Bronchial epithelial cell (primary cell): ENCODE measurements at regions not wholly inside any gene's neighbourhood (a gene's known extent, or its start where the extent isn't known, plus 50 kb on each side); places are given as distances from the start of the nearest gene placed in this dataset.

Experiments used
- DNase-seq: peaks from one replicate; pipeline ENCODE4 v3.0.0-alpha.2; 2010; ENCODE audit warnings: low read depth
- FAIRE-seq: peaks from 2 replicates; lab custom pipeline; 2011; peaks lifted over from hg19 to GRCh38; lab: Jason Lieb, UNC
- H3K27me3 ChIP-seq: 2 replicates; pipeline ENCODE4 v1.5.1; 2011; ENCODE audit warnings: low read length; ENCODE audit not compliant: control insufficient read depth, insufficient read depth
- H3K36me3 ChIP-seq: 2 replicates; pipeline ENCODE4 v1.5.1; 2011; ENCODE audit warnings: low read length; ENCODE audit not compliant: control insufficient read depth, insufficient read depth
- H3K4me3 ChIP-seq: 2 replicates; pipeline ENCODE4 v1.5.1; 2011; ENCODE audit warnings: mild to moderate bottlenecking, low read depth, low read length, control low read depth
- CTCF ChIP-seq: IDR thresholded peaks from 2 replicates; pipeline ENCODE4 v1.5.1; 2011; ENCODE audit warnings: mild to moderate bottlenecking, moderate library complexity, low read length, control low read depth, inconsistent platforms; ENCODE audit not compliant: insufficient read depth, severe bottlenecking

GRCh38 chr12:33323823-33324222, 115.8 kb downstream of the SYT10 start:
- no peak for TF ChIP-seq CTCF
- Histone ChIP-seq H3K27me3 (no peaks in the 10 kb centered on the region), H3K4me3 (no peak overlapping the region), H3K36me3 (no peaks in the 10 kb centered on the region)
- DNase-seq = no peak
- no peak for FAIRE-seq

GRCh38 chr12:33322519-33322918, 117.1 kb downstream of the SYT10 start:
- no peak for FAIRE-seq
- DNase-seq = no peak
- no peaks in the 10 kb centered on the region for H3K27me3 ChIP-seq
- no peaks in the 10 kb centered on the region for H3K36me3 ChIP-seq
- no peak overlapping the region for H3K4me3 ChIP-seq
- TF ChIP-seq CTCF = no peak

GRCh38 chr12:33317746-33318145, 121.9 kb downstream of the SYT10 start:
- DNase-seq (no peak), FAIRE-seq (no peak)
- no peaks in the 10 kb centered on the region for H3K36me3 ChIP-seq
- no peak overlapping the region for H3K4me3 ChIP-seq
- no peaks in the 10 kb centered on the region for H3K27me3 ChIP-seq
- TF ChIP-seq CTCF = no peak

- no peak for TF ChIP-seq CTCF
- no peak for FAIRE-seq
- no peak for DNase-seq
- Histone ChIP-seq H3K4me3 (no peak overlapping the region), H3K36me3 (no peaks in the 10 kb centered on the region), H3K27me3 (no peaks in the 10 kb centered on the region)
Observed at GRCh38 chr12:33314223-33314622, 125.4 kb downstream of the SYT10 start.

GRCh38 chr12:33313476-33313875, 126.1 kb downstream of the SYT10 start:
- TF ChIP-seq CTCF = no peak
- DNase-seq (no peak), FAIRE-seq (no peak)
- no peak overlapping the region for H3K4me3 ChIP-seq
- no peaks in the 10 kb centered on the region for H3K27me3 ChIP-seq
- H3K36me3 ChIP-seq = no peaks in the 10 kb centered on the region

GRCh38 chr12:33310471-33310870, 129.1 kb downstream of the SYT10 start:
- FAIRE-seq = no peak
- TF ChIP-seq CTCF = no peak
- no peak for DNase-seq
- Histone ChIP-seq H3K4me3 (no peak overlapping the region), H3K36me3 (no peaks in the 10 kb centered on the region), H3K27me3 (no peaks in the 10 kb centered on the region)
